Tibial nerve (tissue), 3 donors: ENCODE measurements at regions not wholly inside any gene's neighbourhood (a gene's known extent, or its start where the extent isn't known, plus 50 kb on each side); places are given as distances from the start of the nearest gene placed in this dataset.

Source experiments
- CTCF ChIP-seq, 5 experiments: fragments of 200-600 bp in 3 of 5; fragments of 450-650 bp in 2 of 5; sonication (generic) in 3 of 5; IDR thresholded peaks; one replicate each; pipeline ENCODE4 v1.5.1; 2016 to 2019; ENCODE audit warnings: antibody characterized with exemption in 5 of 5, mild to moderate bottlenecking in 3 of 5, moderate library complexity in 2 of 5
- POLR2A ChIP-seq, 2 donors: fragments of 450-650 bp; IDR thresholded peaks; one replicate each; pipeline ENCODE4 v1.6.1; 2017; ENCODE audit warnings: antibody characterized with exemption in 2 of 2, mild to moderate bottlenecking in 2 of 2, moderate library complexity in 2 of 2

- TF ChIP-seq CTCF (IDR thresholded peaks at IDR 0.05) (no peak), POLR2A (IDR thresholded peaks at IDR 0.05) (no peak)
These were observed 243.6 kb upstream of the MDFIC2 start for GRCh38 chr3:70556056-70556455.
